ENCODE measurements at regions not wholly inside any gene's neighbourhood (a gene's known extent, or its start where the extent isn't known, plus 50 kb on each side); places are given as distances from the start of the nearest gene placed in this dataset.

DNA sequence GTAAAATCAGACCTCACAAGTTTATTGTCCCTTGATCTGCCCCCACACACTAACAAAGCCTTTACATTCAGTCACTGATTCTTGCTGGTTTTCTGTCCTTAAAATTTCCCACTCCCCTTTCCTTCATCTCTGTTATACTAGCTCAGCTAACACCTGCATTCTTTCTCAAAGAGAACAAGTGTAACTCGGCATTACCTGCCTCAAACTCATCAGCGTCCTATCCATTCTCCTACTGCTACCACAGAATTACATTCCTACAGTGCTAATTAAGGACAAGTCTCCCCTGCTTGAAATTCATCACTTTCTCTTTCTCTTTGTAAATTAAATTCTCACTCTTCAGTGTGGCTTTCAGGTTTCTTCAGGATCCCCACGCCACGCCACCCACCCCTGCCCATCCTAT lies 773.2 kb downstream of the FRK start:
- TF ChIP-seq SRF (IDR thresholded peaks at IDR 0.05; ENCODE audit: low read depth) (no peak), YY1 (IDR thresholded peaks at IDR 0.05; ENCODE audit: extremely low read depth, insufficient replicate concordance, low read depth, low read length) (no peak), ELF1 (IDR thresholded peaks at IDR 0.05; ENCODE audit: borderline replicate concordance, low read depth) (no peak), FOSL1 (IDR thresholded peaks at IDR 0.05; ENCODE audit: low read depth) (no peak), ZNF274 (IDR thresholded peaks at IDR 0.05; ENCODE audit: low read depth, low read length) (no peak), EGR1 (IDR thresholded peaks at IDR 0.05; ENCODE audit: low read depth) (no peak), EZH2 (IDR thresholded peaks at IDR 0.05) (no peak)
- TF ChIP-seq, protein P1, sequence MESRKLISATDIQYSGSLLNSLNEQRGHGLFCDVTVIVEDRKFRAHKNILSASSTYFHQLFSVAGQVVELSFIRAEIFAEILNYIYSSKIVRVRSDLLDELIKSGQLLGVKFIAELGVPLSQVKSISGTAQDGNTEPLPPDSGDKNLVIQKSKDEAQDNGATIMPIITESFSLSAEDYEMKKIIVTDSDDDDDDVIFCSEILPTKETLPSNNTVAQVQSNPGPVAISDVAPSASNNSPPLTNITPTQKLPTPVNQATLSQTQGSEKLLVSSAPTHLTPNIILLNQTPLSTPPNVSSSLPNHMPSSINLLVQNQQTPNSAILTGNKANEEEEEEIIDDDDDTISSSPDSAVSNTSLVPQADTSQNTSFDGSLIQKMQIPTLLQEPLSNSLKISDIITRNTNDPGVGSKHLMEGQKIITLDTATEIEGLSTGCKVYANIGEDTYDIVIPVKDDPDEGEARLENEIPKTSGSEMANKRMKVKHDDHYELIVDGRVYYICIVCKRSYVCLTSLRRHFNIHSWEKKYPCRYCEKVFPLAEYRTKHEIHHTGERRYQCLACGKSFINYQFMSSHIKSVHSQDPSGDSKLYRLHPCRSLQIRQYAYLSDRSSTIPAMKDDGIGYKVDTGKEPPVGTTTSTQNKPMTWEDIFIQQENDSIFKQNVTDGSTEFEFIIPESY (IDR thresholded peaks at IDR 0.05; ENCODE audit: extremely low read depth, insufficient replicate concordance, low read length) = no peak
- Histone ChIP-seq H4K20me1 (ENCODE audit: insufficient read depth) (no peaks in the 10 kb centered on the region), H2AFZ (ENCODE audit: low read depth, low read length, poor library complexity, severe bottlenecking) (no peak overlapping the region), H3K4me3 (replicated peaks in 1 of 2; ENCODE audit: low read depth in 1 of 2, low read length in 2 of 2) (no peak overlapping the region), H3K36me3 (ENCODE audit: control insufficient read depth in 1 of 2, insufficient read depth in 2 of 2, low read length in 2 of 2) (no peaks in the 10 kb centered on the region), H3K9me3 (ENCODE audit: control insufficient read depth in 1 of 2, insufficient read depth in 1 of 2, low read depth in 1 of 2, low read length in 2 of 2) (no peaks in the 10 kb centered on the region), H3K27ac (ENCODE audit: low read depth, low read length) (no peak overlapping the region), H3K27me3 (ENCODE audit: insufficient read depth, low read length) (no peaks in the 10 kb centered on the region), H3K4me1 (ENCODE audit: control insufficient read depth in 1 of 2, insufficient read depth in 2 of 2, low read length in 2 of 2) (no peaks in the 10 kb centered on the region), H3K4me2 (ENCODE audit: low read length) (no peak overlapping the region), H3K79me2 (ENCODE audit: insufficient read depth, low read length) (no peaks in the 10 kb centered on the region), H3K9me2 (ENCODE audit: insufficient read depth) (no peaks in the 10 kb centered on the region), H3K9ac (ENCODE audit: low read length) (no peak overlapping the region)
- intact Hi-C loops (cut with micrococcal nuclease) = no loop called here
- ChIA-PET POLR2A (no interaction called here), CTCF (no interaction called here), RAD21 (ENCODE audit: low non-redundant PET in 1 of 2, low total read pairs in 2 of 2, uncharacterized antibody in 2 of 2, unreplicated experiment in 2 of 2) (no interaction called here)
- ATAC-seq (no peak), DNase-seq (ENCODE audit: low read depth, low spot score) (no peak)
- no TSS peak for BruUV-seq (replicated peaks)
